CD14-positive monocyte (primary cell): ENCODE measurements at regions not wholly inside any gene's neighbourhood (a gene's known extent, or its start where the extent isn't known, plus 50 kb on each side); places are given as distances from the start of the nearest gene placed in this dataset.

Experiments
- DNase-seq, 3 donors: peaks; one replicate each; pipeline ENCODE4 v3.0.0-alpha.2; 2011 to 2022
- H2AFZ ChIP-seq: 2 replicates; pipeline ENCODE4 v1.6.0; 2012; ENCODE audit warnings: mild to moderate bottlenecking, low read depth, low read length, inconsistent platforms; ENCODE audit not compliant: insufficient read depth, poor library complexity, severe bottlenecking
- H3K27ac ChIP-seq, 2 donors: 1 replicate in 1 of 2; 2 replicates in 1 of 2; pipeline ENCODE4 v1.5.1; 2012 to 2013; ENCODE audit warnings: low read length in 2 of 2, control low read depth in 1 of 2, inconsistent platforms in 1 of 2, low read depth in 1 of 2, mild to moderate bottlenecking in 1 of 2
- H3K27me3 ChIP-seq, 2 donors: one replicate each; pipeline versions ENCODE4 v1.6.0 to v1.6.1; 2011 to 2013; ENCODE audit warnings: low read length in 2 of 2; ENCODE audit not compliant: control insufficient read depth in 2 of 2, insufficient read depth in 2 of 2
- H3K36me3 ChIP-seq, 2 donors: replicated peaks in 1 of 2; 1 replicate in 1 of 2; 2 replicates in 1 of 2; pipeline versions ENCODE4 v1.5.1 to v1.6.1; 2012 to 2013; ENCODE audit warnings: low read length in 2 of 2, control low read depth in 1 of 2, inconsistent platforms in 1 of 2, mild to moderate bottlenecking in 1 of 2; ENCODE audit not compliant: insufficient read depth in 2 of 2, control insufficient read depth in 1 of 2
- H3K4me1 ChIP-seq, 2 donors: 1 replicate in 1 of 2; 2 replicates in 1 of 2; pipeline versions ENCODE4 v1.5.1 to v1.6.1; 2012 to 2013; ENCODE audit warnings: low read length in 2 of 2, control low read depth in 1 of 2, inconsistent platforms in 1 of 2, mild to moderate bottlenecking in 1 of 2, moderate library complexity in 1 of 2; ENCODE audit not compliant: insufficient read depth in 2 of 2, control insufficient read depth in 1 of 2
- H3K4me2 ChIP-seq: replicated peaks from 2 replicates; pipeline ENCODE3; 2012; ENCODE audit warnings: low read length, moderate library complexity, mild to moderate bottlenecking; ENCODE audit not compliant: poor library complexity, severe bottlenecking; ENCODE audit errors: extremely low read depth
- H3K4me3 ChIP-seq, 3 experiments: fragments of 200-600 bp in 1 of 3; sonication (generic) in 1 of 3; replicated peaks in 1 of 3; 1 replicate in 2 of 3; 2 replicates in 1 of 3; pipeline ENCODE4 v1.5.1; 2011 to 2013; ENCODE audit warnings: low read length in 3 of 3, mild to moderate bottlenecking in 3 of 3, control low read depth in 2 of 3, low read depth in 2 of 3, inconsistent platforms in 1 of 3, moderate library complexity in 1 of 3
- H3K79me2 ChIP-seq: 2 replicates; pipeline ENCODE4 v1.6.0; 2012; ENCODE audit warnings: mild to moderate bottlenecking, control low read depth, inconsistent platforms, low read length, moderate library complexity; ENCODE audit not compliant: insufficient read depth
- H3K9ac ChIP-seq: 2 replicates; pipeline ENCODE4 v1.6.0; 2017; ENCODE audit warnings: low read length, mild to moderate bottlenecking; ENCODE audit not compliant: insufficient read depth, poor library complexity, severe bottlenecking
- H3K9me3 ChIP-seq, 2 donors: replicated peaks in 1 of 2; 1 replicate in 1 of 2; 2 replicates in 1 of 2; pipeline versions ENCODE4 v1.5.1 to v1.6.1; 2012 to 2013; ENCODE audit warnings: low read length in 2 of 2, control low read depth in 1 of 2; ENCODE audit not compliant: control insufficient read depth in 1 of 2, insufficient read depth in 1 of 2
- H4K20me1 ChIP-seq: 2 replicates; pipeline ENCODE4 v1.6.0; 2012; ENCODE audit warnings: mild to moderate bottlenecking, low read length, control low read depth, moderate library complexity; ENCODE audit not compliant: insufficient read depth
- H3K27ac Mint-ChIP-seq, 7 donors: one replicate each; pipeline ENCODE4 v1.8.0; 2020; ENCODE audit warnings: mild to moderate bottlenecking in 7 of 7, mixed read lengths in 7 of 7, moderate library complexity in 6 of 7, inconsistent platforms in 2 of 7
- H3K27me3 Mint-ChIP-seq, 3 donors: one replicate each; pipeline ENCODE4 v1.8.0; 2021 to 2022; ENCODE audit warnings: low read depth in 3 of 3, mild to moderate bottlenecking in 3 of 3, mixed read lengths in 3 of 3, moderate library complexity in 3 of 3, inconsistent platforms in 1 of 3
- H3K36me3 Mint-ChIP-seq, 2 donors: one replicate each; pipeline ENCODE4 v1.8.0; 2020; ENCODE audit warnings: mixed read lengths in 2 of 2, inconsistent platforms in 1 of 2, mild to moderate bottlenecking in 1 of 2
- H3K4me1 Mint-ChIP-seq: one replicate; pipeline ENCODE4 v1.8.0; 2020; ENCODE audit warnings: mild to moderate bottlenecking, mixed read lengths
- H3K4me3 Mint-ChIP-seq, 2 donors: one replicate each; pipeline ENCODE4 v1.8.0; 2020; ENCODE audit warnings: mild to moderate bottlenecking in 2 of 2, mixed read lengths in 2 of 2, moderate library complexity in 1 of 2
- H3K9me3 Mint-ChIP-seq, 7 donors: one replicate each; pipeline ENCODE4 v1.8.0; 2020 to 2022; ENCODE audit warnings: mixed read lengths in 7 of 7, mild to moderate bottlenecking in 6 of 7, moderate library complexity in 6 of 7, inconsistent platforms in 2 of 7
- WGBS: methylation state at CpG from one replicate; pipeline ENCODE4 v1.1.5; 2013; ENCODE audit warnings: missing lambda C conversion rate; ENCODE audit not compliant: insufficient coverage; 5-methylcytosine and 5-hydroxymethylcytosine counted together
- intact Hi-C, 2 donors: fragments of 100-400 bp; cut with micrococcal nuclease; formaldehyde crosslinking; loops; one replicate each; pipeline versions ENCODE4 v1.15.0 to v1.15.1; 2023
- TF ChIP-seq, protein P1 (sequence below): fragments of 200-600 bp; IDR thresholded peaks from one replicate; pipeline ENCODE4 v1.8.0; 2022; ENCODE audit warnings: antibody characterized with exemption, mild to moderate bottlenecking

- Histone ChIP-seq H3K4me1 (no peaks in the 10 kb centered on the region), H3K27me3 (no peaks in the 10 kb centered on the region), H4K20me1 (no peaks in the 10 kb centered on the region), H3K27ac (no peak overlapping the region), H3K4me3 (no peak overlapping the region), H3K9me3 (no peaks in the 10 kb centered on the region), H3K36me3 (no peaks in the 10 kb centered on the region), H3K79me2 (no peaks in the 10 kb centered on the region), H3K4me2 (no peak overlapping the region), H3K9ac (no peak overlapping the region), H2AFZ (no peak overlapping the region)
- Mint-ChIP-seq H3K9me3 (peaks cover 0 to 3% (median 0%) of the 10 kb centered on the region in 7 donors), H3K4me3 (no peak overlapping the region), H3K27ac (no peak overlapping the region), H3K27me3 (no peaks in the 10 kb centered on the region), H3K4me1 (no peaks in the 10 kb centered on the region), H3K36me3 (no peaks in the 10 kb centered on the region)
- intact Hi-C loops = no loop called here
- TF ChIP-seq, protein P1, sequence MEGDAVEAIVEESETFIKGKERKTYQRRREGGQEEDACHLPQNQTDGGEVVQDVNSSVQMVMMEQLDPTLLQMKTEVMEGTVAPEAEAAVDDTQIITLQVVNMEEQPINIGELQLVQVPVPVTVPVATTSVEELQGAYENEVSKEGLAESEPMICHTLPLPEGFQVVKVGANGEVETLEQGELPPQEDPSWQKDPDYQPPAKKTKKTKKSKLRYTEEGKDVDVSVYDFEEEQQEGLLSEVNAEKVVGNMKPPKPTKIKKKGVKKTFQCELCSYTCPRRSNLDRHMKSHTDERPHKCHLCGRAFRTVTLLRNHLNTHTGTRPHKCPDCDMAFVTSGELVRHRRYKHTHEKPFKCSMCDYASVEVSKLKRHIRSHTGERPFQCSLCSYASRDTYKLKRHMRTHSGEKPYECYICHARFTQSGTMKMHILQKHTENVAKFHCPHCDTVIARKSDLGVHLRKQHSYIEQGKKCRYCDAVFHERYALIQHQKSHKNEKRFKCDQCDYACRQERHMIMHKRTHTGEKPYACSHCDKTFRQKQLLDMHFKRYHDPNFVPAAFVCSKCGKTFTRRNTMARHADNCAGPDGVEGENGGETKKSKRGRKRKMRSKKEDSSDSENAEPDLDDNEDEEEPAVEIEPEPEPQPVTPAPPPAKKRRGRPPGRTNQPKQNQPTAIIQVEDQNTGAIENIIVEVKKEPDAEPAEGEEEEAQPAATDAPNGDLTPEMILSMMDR = no peak
- no peak for DNase-seq
Observed at GRCh38 chr9:18111146-18111545, 362.8 kb upstream of the ADAMTSL1 start.

DNA sequence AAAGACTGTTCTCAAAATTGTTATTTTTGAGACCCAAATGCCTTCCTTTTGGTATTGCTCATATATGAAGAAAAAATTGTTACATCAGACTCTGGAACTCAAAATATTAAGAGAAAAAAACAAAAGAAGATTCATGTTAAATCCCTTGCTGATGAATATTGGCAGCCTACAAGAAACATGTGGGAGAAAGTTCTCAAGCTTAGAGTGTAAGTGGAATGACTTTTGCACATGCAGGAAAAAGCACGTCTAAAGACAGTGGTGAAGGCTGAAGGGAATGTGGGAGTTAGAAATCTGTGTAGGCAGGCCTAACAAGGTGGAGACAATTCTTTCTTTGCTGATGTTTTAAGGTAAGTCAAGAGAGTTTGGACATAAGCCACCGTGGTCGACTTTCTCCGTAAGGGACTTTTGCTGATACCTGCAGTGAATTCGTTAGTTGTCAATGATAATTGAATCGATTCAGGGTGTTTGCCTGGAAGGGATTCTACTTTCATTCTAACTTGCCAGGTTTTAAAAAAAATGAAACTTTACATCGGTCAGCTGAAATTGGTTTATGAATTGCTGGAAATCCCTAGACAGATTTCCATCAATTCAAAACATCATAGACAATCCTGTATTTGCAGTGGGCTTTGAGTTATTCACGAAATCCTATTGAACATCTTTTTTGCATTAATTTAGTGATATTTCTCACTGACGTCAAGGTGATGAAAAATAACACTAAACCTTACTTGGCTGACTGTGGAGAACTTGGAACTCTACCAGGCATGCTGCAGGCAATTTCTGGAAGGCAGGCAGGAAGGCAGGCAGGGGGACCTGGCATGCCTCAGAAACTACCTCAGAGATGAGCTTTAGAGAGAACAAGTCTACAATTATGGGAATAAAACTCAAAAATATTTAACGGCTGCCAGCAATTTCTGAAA, 359.1 kb upstream of the ADAMTSL1 start:
- no peak overlapping the region for H3K9ac ChIP-seq
- no peaks in the 10 kb centered on the region for H3K36me3 ChIP-seq
- H3K4me3 ChIP-seq = no peak overlapping the region
- intact Hi-C loops = no loop called here
- TF ChIP-seq, protein P1 = no peak
- Mint-ChIP-seq H3K27ac (no peak overlapping the region), H3K4me3 (no peak overlapping the region), H3K36me3 (no peaks in the 10 kb centered on the region), H3K4me1 (no peaks in the 10 kb centered on the region), H3K27me3 (no peaks in the 10 kb centered on the region), H3K9me3 (no peaks in the 10 kb centered on the region)
- WGBS = 73% methylated on average over 1 of the region's 10 CpGs
- no peak for DNase-seq
- H3K4me2 ChIP-seq = no peak overlapping the region
- no peaks in the 10 kb centered on the region for H3K9me3 ChIP-seq
- no peaks in the 10 kb centered on the region for H4K20me1 ChIP-seq
- H2AFZ ChIP-seq = no peak overlapping the region
- no peak overlapping the region for H3K27ac ChIP-seq
- H3K4me1 ChIP-seq = no peaks in the 10 kb centered on the region
- H3K79me2 ChIP-seq = no peaks in the 10 kb centered on the region
- no peaks in the 10 kb centered on the region for H3K27me3 ChIP-seq
